Panc1 (cell line): ENCODE measurements at regions not wholly inside any gene's neighbourhood (a gene's known extent, or its start where the extent isn't known, plus 50 kb on each side); places are given as distances from the start of the nearest gene placed in this dataset.

Source experiments
- ATAC-seq: fragments of 200-7000 bp; cut with Tn5 transposase; 2 replicates; pipeline ENCODE4 v1.9.1; 2020; ENCODE audit warnings: mild to moderate bottlenecking, moderate library complexity
- BruUV-seq: library from RNA; stranded (reverse); fragments of 400-500 nt; replicated peaks from 2 replicates; lab custom pipeline; 2021; lab: Mats Ljungman, UMichigan
- CTCF ChIA-PET: fragments of 300-600 bp; sonication (Branson Sonifier 250); formaldehyde crosslinking; loops from one replicate; lab custom pipeline; 2022; ENCODE audit warnings: antibody characterized with exemption; lab: Charles Lee
- POLR2A ChIA-PET: fragments of 300-600 bp; sonication (Branson Sonifier 250); formaldehyde crosslinking; loops from one replicate; lab custom pipeline; 2022; ENCODE audit warnings: antibody characterized with exemption; lab: Charles Lee
- DNase-seq: peaks from one replicate; pipeline ENCODE4 v3.0.0-alpha.2; 2010; ENCODE audit warnings: low read depth, low spot score
- H3K27ac ChIP-seq: 2 replicates; pipeline ENCODE4 v1.5.1; 2011; ENCODE audit warnings: mild to moderate bottlenecking, low read length, inconsistent platforms
- H3K27me3 ChIP-seq: fragments of 200-500 bp; sonication (Bioruptor generic); 2 replicates; pipeline ENCODE4 v1.6.0; 2014; ENCODE audit warnings: low read length, inconsistent platforms; ENCODE audit not compliant: control insufficient read depth, insufficient read depth
- H3K36me3 ChIP-seq: fragments of 200-500 bp; sonication (Bioruptor generic); 2 replicates; pipeline ENCODE4 v1.5.1; 2014; ENCODE audit warnings: inconsistent platforms, mild to moderate bottlenecking, low read length, moderate library complexity; ENCODE audit not compliant: control insufficient read depth, insufficient read depth
- H3K4me1 ChIP-seq: 2 replicates; pipeline ENCODE4 v1.5.1; 2011; ENCODE audit warnings: inconsistent platforms, mild to moderate bottlenecking, low read length, moderate library complexity; ENCODE audit not compliant: control insufficient read depth, insufficient read depth
- H3K4me3 ChIP-seq, 2 experiments: 2 replicates each; pipeline ENCODE4 v1.5.1; 2011 to 2012; ENCODE audit warnings: low read depth in 2 of 2, low read length in 2 of 2, mild to moderate bottlenecking in 2 of 2, inconsistent platforms in 1 of 2, moderate library complexity in 1 of 2
- H3K9me3 ChIP-seq: fragments of 200-500 bp; sonication (Bioruptor generic); 2 replicates; pipeline ENCODE4 v1.5.1; 2014; ENCODE audit warnings: low read depth, mild to moderate bottlenecking, inconsistent platforms, low read length, moderate library complexity; ENCODE audit not compliant: control insufficient read depth, insufficient read depth
- POLR2AphosphoS5 ChIP-seq: IDR thresholded peaks from 2 replicates; pipeline ENCODE4 v1.6.1; 2012; ENCODE audit warnings: mild to moderate bottlenecking, low read depth, low read length, moderate library complexity
- REST ChIP-seq, 2 experiments: IDR thresholded peaks; 2 replicates each; pipeline ENCODE4 v1.6.1; 2011 to 2012; ENCODE audit warnings: low read depth in 2 of 2, control low read depth in 1 of 2, low read length in 1 of 2, mild to moderate bottlenecking in 1 of 2, moderate library complexity in 1 of 2; ENCODE audit not compliant: insufficient read depth in 1 of 2
- SIN3A ChIP-seq: IDR thresholded peaks from 2 replicates; pipeline ENCODE4 v1.6.1; 2012; ENCODE audit warnings: low read depth, mild to moderate bottlenecking, low read length, moderate library complexity, borderline replicate concordance; ENCODE audit not compliant: insufficient read depth
- TCF7L2 ChIP-seq: IDR thresholded peaks from 2 replicates; pipeline ENCODE4 v1.6.1; 2011; ENCODE audit warnings: mild to moderate bottlenecking, low read depth, low read length, inconsistent platforms
- in situ Hi-C: cut with HindIII; loops from 2 replicates; pipeline ENCODE4 v1.10.0; 2016; ENCODE audit warnings: low sequenced_read_pairs, low pct_unique_long_range_greater_than_20kb
- intact Hi-C: fragments of 100-400 bp; cut with micrococcal nuclease; formaldehyde crosslinking; loops from one replicate; pipeline ENCODE4 v1.10.0; 2022; ENCODE audit not compliant: unreplicated experiment
- TF ChIP-seq, protein P1 (sequence below): fragments of 450-650 bp; IDR thresholded peaks from 2 replicates; pipeline ENCODE4 v1.5.1; 2017; ENCODE audit warnings: mild to moderate bottlenecking

DNA sequence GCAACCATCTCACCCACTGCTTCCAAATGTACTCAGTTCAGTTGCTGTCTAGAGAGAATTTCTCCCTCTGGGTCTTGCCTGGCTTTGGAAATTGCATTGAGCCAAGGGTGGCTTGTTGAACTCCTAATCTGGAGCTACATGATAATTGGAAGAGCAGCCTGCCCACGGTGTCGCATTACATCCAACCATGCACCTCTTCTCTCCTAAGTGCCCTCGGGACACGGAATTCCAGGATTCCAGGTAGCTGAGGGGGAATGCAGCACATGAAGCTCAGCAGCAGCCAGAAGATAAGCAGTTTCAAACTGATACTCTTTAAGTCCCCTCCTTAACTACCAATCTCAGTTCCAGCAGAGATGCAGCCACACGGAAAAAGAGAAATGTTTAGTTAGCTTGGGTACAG is 509.4 kb upstream of the KLF4 start:
- CTCF ChIA-PET: no interaction called here
- no peaks in the 10 kb centered on the region for H3K27me3 ChIP-seq
- TF ChIP-seq REST (IDR thresholded peaks at IDR 0.05; ENCODE audit: insufficient read depth in 1 of 2, low read depth in 2 of 2, low read length in 1 of 2): no peak
- no peak for TF ChIP-seq POLR2AphosphoS5
- TF ChIP-seq, protein P1, sequence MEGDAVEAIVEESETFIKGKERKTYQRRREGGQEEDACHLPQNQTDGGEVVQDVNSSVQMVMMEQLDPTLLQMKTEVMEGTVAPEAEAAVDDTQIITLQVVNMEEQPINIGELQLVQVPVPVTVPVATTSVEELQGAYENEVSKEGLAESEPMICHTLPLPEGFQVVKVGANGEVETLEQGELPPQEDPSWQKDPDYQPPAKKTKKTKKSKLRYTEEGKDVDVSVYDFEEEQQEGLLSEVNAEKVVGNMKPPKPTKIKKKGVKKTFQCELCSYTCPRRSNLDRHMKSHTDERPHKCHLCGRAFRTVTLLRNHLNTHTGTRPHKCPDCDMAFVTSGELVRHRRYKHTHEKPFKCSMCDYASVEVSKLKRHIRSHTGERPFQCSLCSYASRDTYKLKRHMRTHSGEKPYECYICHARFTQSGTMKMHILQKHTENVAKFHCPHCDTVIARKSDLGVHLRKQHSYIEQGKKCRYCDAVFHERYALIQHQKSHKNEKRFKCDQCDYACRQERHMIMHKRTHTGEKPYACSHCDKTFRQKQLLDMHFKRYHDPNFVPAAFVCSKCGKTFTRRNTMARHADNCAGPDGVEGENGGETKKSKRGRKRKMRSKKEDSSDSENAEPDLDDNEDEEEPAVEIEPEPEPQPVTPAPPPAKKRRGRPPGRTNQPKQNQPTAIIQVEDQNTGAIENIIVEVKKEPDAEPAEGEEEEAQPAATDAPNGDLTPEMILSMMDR: no peak
- no peak for TF ChIP-seq SIN3A
- TF ChIP-seq TCF7L2: no peak
- H3K27ac ChIP-seq: no peak overlapping the region
- in situ Hi-C loops: no loop called here
- no peaks in the 10 kb centered on the region for H3K4me1 ChIP-seq
- no peaks in the 10 kb centered on the region for H3K9me3 ChIP-seq
- POLR2A ChIA-PET: no interaction called here
- no TSS peak for BruUV-seq
- intact Hi-C loops: no loop called here
- ATAC-seq (no peak), DNase-seq (no peak)
- no peak overlapping the region for H3K4me3 ChIP-seq
- no peaks in the 10 kb centered on the region for H3K36me3 ChIP-seq

DNA sequence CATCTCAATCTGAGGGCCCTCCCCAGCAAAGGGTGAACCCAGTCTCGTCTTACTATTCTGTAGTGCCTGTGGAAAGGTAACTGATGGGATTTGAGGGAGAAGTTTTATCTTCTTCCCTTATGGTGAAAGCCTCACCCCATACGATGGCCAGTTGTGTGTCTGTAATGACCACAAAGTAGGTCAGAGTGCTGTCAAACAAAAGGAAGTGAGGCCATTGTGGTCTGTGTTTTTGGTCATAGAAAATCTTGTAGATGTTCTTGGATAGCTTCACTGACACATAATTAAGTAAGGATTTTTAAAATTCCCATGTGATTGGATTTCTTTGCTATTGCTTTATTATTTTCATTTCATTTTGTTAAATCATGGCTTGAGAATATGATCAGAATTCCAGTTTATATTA is 505.1 kb upstream of the KLF4 start:
- Histone ChIP-seq H3K27ac (no peak overlapping the region), H3K4me3 (no peak overlapping the region), H3K36me3 (no peaks in the 10 kb centered on the region), H3K4me1 (no peaks in the 10 kb centered on the region), H3K27me3 (no peaks in the 10 kb centered on the region), H3K9me3 (no peaks in the 10 kb centered on the region)
- BruUV-seq: no TSS peak
- in situ Hi-C loops: no loop called here
- ATAC-seq (no peak), DNase-seq (no peak)
- TF ChIP-seq, protein P1: no peak
- intact Hi-C loops: no loop called here
- ChIA-PET CTCF (no interaction called here), POLR2A (no interaction called here)

- Histone ChIP-seq H3K27ac (no peak overlapping the region), H3K36me3 (no peaks in the 10 kb centered on the region), H3K9me3 (no peaks in the 10 kb centered on the region), H3K4me3 (no peak overlapping the region), H3K4me1 (no peaks in the 10 kb centered on the region), H3K27me3 (no peaks in the 10 kb centered on the region)
- DNase-seq (no peak), ATAC-seq (no peak)
- TF ChIP-seq, protein P1: no peak
- TF ChIP-seq TCF7L2 (no peak), REST (IDR thresholded peaks at IDR 0.05; ENCODE audit: insufficient read depth in 1 of 2, low read depth in 2 of 2, low read length in 1 of 2) (no peak), POLR2AphosphoS5 (no peak), SIN3A (no peak)
- ChIA-PET POLR2A (no interaction called here), CTCF (no interaction called here)
- intact Hi-C loops (no loop called here), in situ Hi-C loops (no loop called here)
- BruUV-seq: no TSS peak
Observed at GRCh38 chr9:107992271-107992670, 502.7 kb upstream of the KLF4 start.
